Activated CD4-positive, alpha-beta T cell treated with anti-CD3 and anti-CD28 coated beads for 36 hours (primary cell): ENCODE measurements at regions not wholly inside any gene's neighbourhood (a gene's known extent, or its start where the extent isn't known, plus 50 kb on each side); places are given as distances from the start of the nearest gene placed in this dataset.

ENCODE experiments used
- ATAC-seq: fragments of 200-7000 bp; cut with Tn5 transposase; one replicate; pipeline ENCODE4 v1.10.0; 2021; ENCODE audit warnings: mild to moderate bottlenecking, moderate library complexity
- CTCF ChIA-PET: fragments of 350-600 bp; sonication (Branson Sonifier 250); formaldehyde crosslinking; loops from one replicate; lab custom pipeline; 2021; ENCODE audit warnings: antibody characterized with exemption; lab: Charles Lee
- POLR2A ChIA-PET: fragments of 350-600 bp; sonication (Branson Sonifier 250); formaldehyde crosslinking; loops from one replicate; lab custom pipeline; 2021; ENCODE audit warnings: antibody characterized with exemption, inconsistent platforms; lab: Charles Lee
- DNase-seq: peaks from one replicate; pipeline ENCODE4 v3.0.0-alpha.2; 2020
- H3K27ac Mint-ChIP-seq: one replicate; pipeline ENCODE4 v1.8.0; 2021; ENCODE audit warnings: mixed read lengths
- H3K27me3 Mint-ChIP-seq: one replicate; pipeline ENCODE4 v1.8.0; 2021; ENCODE audit warnings: mixed read lengths
- H3K36me3 Mint-ChIP-seq: one replicate; pipeline ENCODE4 v1.8.0; 2021; ENCODE audit warnings: low read depth, mixed read lengths
- H3K4me1 Mint-ChIP-seq: one replicate; pipeline ENCODE4 v1.8.0; 2021; ENCODE audit warnings: mixed read lengths
- H3K4me3 Mint-ChIP-seq: one replicate; pipeline ENCODE4 v1.8.0; 2021; ENCODE audit warnings: mild to moderate bottlenecking, moderate library complexity, mixed read lengths
- H3K9me3 Mint-ChIP-seq: one replicate; pipeline ENCODE4 v1.8.0; 2021; ENCODE audit warnings: low read depth, mixed read lengths
- intact Hi-C, 2 experiments: fragments of 100-400 bp; cut with DNase I in 1 of 2; cut with micrococcal nuclease in 1 of 2; formaldehyde crosslinking; loops; one replicate each; pipeline versions ENCODE4 v1.14.2 to v1.15.1; 2022 to 2024; cut with DNase I, micrococcal nuclease

- ATAC-seq (no peak), DNase-seq (no peak)
- Mint-ChIP-seq H3K36me3 (no peaks in the 10 kb centered on the region), H3K4me3 (no peak overlapping the region), H3K9me3 (no peaks in the 10 kb centered on the region), H3K27me3 (peaks cover 4% of the 10 kb centered on the region), H3K4me1 (no peaks in the 10 kb centered on the region), H3K27ac (no peak overlapping the region)
- CTCF ChIA-PET, result no interaction called here
- POLR2A ChIA-PET, result no interaction called here
- intact Hi-C loops, result no loop called here
Observed at GRCh38 chr4:20327808-20328207, 76.1 kb downstream of the SLIT2 start.

- H3K27me3 Mint-ChIP-seq, result peaks cover 4% of the 10 kb centered on the region
- CTCF ChIA-PET, result interaction anchor here (0.7 kb wide), 1 partner anchor 17 kb away, joined by 3 read pairs; no protein-coding TSS in a partner anchor
- no peak overlapping the region for H3K4me3 Mint-ChIP-seq
- no peak overlapping the region for H3K27ac Mint-ChIP-seq
- H3K4me1 Mint-ChIP-seq, result no peaks in the 10 kb centered on the region
- H3K9me3 Mint-ChIP-seq, result no peaks in the 10 kb centered on the region
- intact Hi-C loops, result no loop called here
- DNase-seq, result no peak
- ATAC-seq, result no peak
- POLR2A ChIA-PET, result no interaction called here
- H3K36me3 Mint-ChIP-seq, result no peaks in the 10 kb centered on the region
Observed at GRCh38 chr4:20331642-20332041, 79.9 kb downstream of the SLIT2 start.

- Mint-ChIP-seq H3K4me1 (no peaks in the 10 kb centered on the region), H3K27ac (no peak overlapping the region), H3K27me3 (peaks cover 4% of the 10 kb centered on the region), H3K36me3 (no peaks in the 10 kb centered on the region), H3K9me3 (no peaks in the 10 kb centered on the region), H3K4me3 (no peak overlapping the region)
- ChIA-PET POLR2A (no interaction called here), CTCF (no interaction called here)
- no peak for ATAC-seq
- no peak for DNase-seq
- intact Hi-C loops, result no loop called here
Observed at GRCh38 chr4:20333141-20333715, 81.5 kb downstream of the SLIT2 start.

- Mint-ChIP-seq H3K27ac (no peak overlapping the region), H3K36me3 (no peaks in the 10 kb centered on the region), H3K27me3 (no peaks in the 10 kb centered on the region), H3K4me1 (no peaks in the 10 kb centered on the region), H3K9me3 (no peaks in the 10 kb centered on the region), H3K4me3 (no peak overlapping the region)
- ATAC-seq, result no peak
- DNase-seq, result no peak
- CTCF ChIA-PET, result no interaction called here
- intact Hi-C loops, result no loop called here
- POLR2A ChIA-PET, result no interaction called here
Observed at GRCh38 chr4:20337261-20337664, 85.6 kb downstream of the SLIT2 start.

GRCh38 chr4:20338841-20339240, 87.1 kb downstream of the SLIT2 start:
- ChIA-PET POLR2A (no interaction called here), CTCF (no interaction called here)
- no peak overlapping the region for H3K27ac Mint-ChIP-seq
- H3K36me3 Mint-ChIP-seq, result no peaks in the 10 kb centered on the region
- H3K9me3 Mint-ChIP-seq, result no peaks in the 10 kb centered on the region
- no peak for ATAC-seq
- H3K27me3 Mint-ChIP-seq, result no peaks in the 10 kb centered on the region
- no peak for DNase-seq
- no peak overlapping the region for H3K4me3 Mint-ChIP-seq
- no peaks in the 10 kb centered on the region for H3K4me1 Mint-ChIP-seq
- intact Hi-C loops, result no loop called here

- Mint-ChIP-seq H3K9me3 (no peaks in the 10 kb centered on the region), H3K27me3 (no peaks in the 10 kb centered on the region), H3K27ac (no peak overlapping the region), H3K36me3 (no peaks in the 10 kb centered on the region), H3K4me3 (no peak overlapping the region), H3K4me1 (no peaks in the 10 kb centered on the region)
- no peak for ATAC-seq
- CTCF ChIA-PET, result no interaction called here
- POLR2A ChIA-PET, result no interaction called here
- DNase-seq, result no peak
- intact Hi-C loops, result no loop called here
Observed at GRCh38 chr4:20341134-20341738, 89.5 kb downstream of the SLIT2 start.

- ChIA-PET CTCF (no interaction called here), POLR2A (no interaction called here)
- no peak for ATAC-seq
- no peak overlapping the region for H3K4me3 Mint-ChIP-seq
- intact Hi-C loops, result no loop called here
- no peak overlapping the region for H3K27ac Mint-ChIP-seq
- H3K9me3 Mint-ChIP-seq, result no peaks in the 10 kb centered on the region
- DNase-seq, result no peak
- no peaks in the 10 kb centered on the region for H3K4me1 Mint-ChIP-seq
- H3K36me3 Mint-ChIP-seq, result no peaks in the 10 kb centered on the region
- no peaks in the 10 kb centered on the region for H3K27me3 Mint-ChIP-seq
Observed at GRCh38 chr4:20347531-20347930, 95.8 kb downstream of the SLIT2 start.

GRCh38 chr4:20348411-20348810, 96.7 kb downstream of the SLIT2 start:
- Mint-ChIP-seq H3K4me1 (no peaks in the 10 kb centered on the region), H3K27ac (no peak overlapping the region), H3K27me3 (no peaks in the 10 kb centered on the region), H3K36me3 (no peaks in the 10 kb centered on the region), H3K9me3 (no peaks in the 10 kb centered on the region), H3K4me3 (no peak overlapping the region)
- ChIA-PET POLR2A (no interaction called here), CTCF (interaction anchor here (0.5 kb wide), 1 partner anchor 16 kb away, joined by 3 read pairs; no protein-coding TSS in a partner anchor)
- intact Hi-C loops, result no loop called here
- no peak for ATAC-seq
- DNase-seq, result no peak

- H3K4me3 Mint-ChIP-seq, result no peak overlapping the region
- ChIA-PET CTCF (interaction anchor here (0.7 kb wide), 1 partner anchor 1580 kb away, joined by 3 read pairs; no protein-coding TSS in a partner anchor), POLR2A (no interaction called here)
- no peaks in the 10 kb centered on the region for H3K27me3 Mint-ChIP-seq
- H3K27ac Mint-ChIP-seq, result no peak overlapping the region
- no peaks in the 10 kb centered on the region for H3K4me1 Mint-ChIP-seq
- DNase-seq (no peak), ATAC-seq (no peak)
- intact Hi-C loops, result no loop called here
- H3K9me3 Mint-ChIP-seq, result no peaks in the 10 kb centered on the region
- H3K36me3 Mint-ChIP-seq, result no peaks in the 10 kb centered on the region
Observed at GRCh38 chr4:20351360-20352162, 99.9 kb downstream of the SLIT2 start.

GRCh38 chr4:20352163-20352431, 100.4 kb downstream of the SLIT2 start:
- DNase-seq, result no peak
- Mint-ChIP-seq H3K27ac (no peak overlapping the region), H3K4me3 (no peak overlapping the region), H3K4me1 (no peaks in the 10 kb centered on the region), H3K9me3 (no peaks in the 10 kb centered on the region), H3K36me3 (no peaks in the 10 kb centered on the region), H3K27me3 (no peaks in the 10 kb centered on the region)
- intact Hi-C loops, result no loop called here
- ChIA-PET CTCF (interaction anchor here (0.7 kb wide), 2 partner anchors 1053 to 1579 kb away, joined by 3 read pairs; no protein-coding TSS in a partner anchor), POLR2A (no interaction called here)
- no peak for ATAC-seq

GRCh38 chr4:20353646-20354045, 101.9 kb downstream of the SLIT2 start:
- ATAC-seq (no peak), DNase-seq (no peak)
- H3K4me3 Mint-ChIP-seq, result no peak overlapping the region
- POLR2A ChIA-PET, result no interaction called here
- CTCF ChIA-PET, result no interaction called here
- intact Hi-C loops, result no loop called here
- H3K27ac Mint-ChIP-seq, result no peak overlapping the region
- no peaks in the 10 kb centered on the region for H3K27me3 Mint-ChIP-seq
- no peaks in the 10 kb centered on the region for H3K36me3 Mint-ChIP-seq
- no peaks in the 10 kb centered on the region for H3K9me3 Mint-ChIP-seq
- no peaks in the 10 kb centered on the region for H3K4me1 Mint-ChIP-seq

- intact Hi-C loops, result no loop called here
- Mint-ChIP-seq H3K27me3 (no peaks in the 10 kb centered on the region), H3K27ac (no peak overlapping the region), H3K36me3 (no peaks in the 10 kb centered on the region), H3K4me1 (no peaks in the 10 kb centered on the region), H3K9me3 (no peaks in the 10 kb centered on the region), H3K4me3 (no peak overlapping the region)
- ChIA-PET POLR2A (no interaction called here), CTCF (no interaction called here)
- ATAC-seq, result no peak
- DNase-seq, result no peak
Observed at GRCh38 chr4:20354120-20354519, 102.4 kb downstream of the SLIT2 start.
